Panc1 (cell line): ENCODE measurements at regions not wholly inside any gene's neighbourhood (a gene's known extent, or its start where the extent isn't known, plus 50 kb on each side); places are given as distances from the start of the nearest gene placed in this dataset.

ENCODE experiments used
- ATAC-seq: fragments of 200-7000 bp; cut with Tn5 transposase; 2 replicates; pipeline ENCODE4 v1.9.1; 2020; ENCODE audit warnings: mild to moderate bottlenecking, moderate library complexity
- BruUV-seq: library from RNA; stranded (reverse); fragments of 400-500 nt; replicated peaks from 2 replicates; lab custom pipeline; 2021; lab: Mats Ljungman, UMichigan
- CTCF ChIA-PET: fragments of 300-600 bp; sonication (Branson Sonifier 250); formaldehyde crosslinking; loops from one replicate; lab custom pipeline; 2022; ENCODE audit warnings: antibody characterized with exemption; lab: Charles Lee
- POLR2A ChIA-PET: fragments of 300-600 bp; sonication (Branson Sonifier 250); formaldehyde crosslinking; loops from one replicate; lab custom pipeline; 2022; ENCODE audit warnings: antibody characterized with exemption; lab: Charles Lee
- DNase-seq: peaks from one replicate; pipeline ENCODE4 v3.0.0-alpha.2; 2010; ENCODE audit warnings: low read depth, low spot score
- H3K27ac ChIP-seq: 2 replicates; pipeline ENCODE4 v1.5.1; 2011; ENCODE audit warnings: mild to moderate bottlenecking, low read length, inconsistent platforms
- H3K27me3 ChIP-seq: fragments of 200-500 bp; sonication (Bioruptor generic); 2 replicates; pipeline ENCODE4 v1.6.0; 2014; ENCODE audit warnings: low read length, inconsistent platforms; ENCODE audit not compliant: control insufficient read depth, insufficient read depth
- H3K36me3 ChIP-seq: fragments of 200-500 bp; sonication (Bioruptor generic); 2 replicates; pipeline ENCODE4 v1.5.1; 2014; ENCODE audit warnings: inconsistent platforms, mild to moderate bottlenecking, low read length, moderate library complexity; ENCODE audit not compliant: control insufficient read depth, insufficient read depth
- H3K4me1 ChIP-seq: 2 replicates; pipeline ENCODE4 v1.5.1; 2011; ENCODE audit warnings: inconsistent platforms, mild to moderate bottlenecking, low read length, moderate library complexity; ENCODE audit not compliant: control insufficient read depth, insufficient read depth
- H3K4me3 ChIP-seq, 2 experiments: 2 replicates each; pipeline ENCODE4 v1.5.1; 2011 to 2012; ENCODE audit warnings: low read depth in 2 of 2, low read length in 2 of 2, mild to moderate bottlenecking in 2 of 2, inconsistent platforms in 1 of 2, moderate library complexity in 1 of 2
- H3K9me3 ChIP-seq: fragments of 200-500 bp; sonication (Bioruptor generic); 2 replicates; pipeline ENCODE4 v1.5.1; 2014; ENCODE audit warnings: low read depth, mild to moderate bottlenecking, inconsistent platforms, low read length, moderate library complexity; ENCODE audit not compliant: control insufficient read depth, insufficient read depth
- POLR2AphosphoS5 ChIP-seq: IDR thresholded peaks from 2 replicates; pipeline ENCODE4 v1.6.1; 2012; ENCODE audit warnings: mild to moderate bottlenecking, low read depth, low read length, moderate library complexity
- SIN3A ChIP-seq: IDR thresholded peaks from 2 replicates; pipeline ENCODE4 v1.6.1; 2012; ENCODE audit warnings: low read depth, mild to moderate bottlenecking, low read length, moderate library complexity, borderline replicate concordance; ENCODE audit not compliant: insufficient read depth
- TCF7L2 ChIP-seq: IDR thresholded peaks from 2 replicates; pipeline ENCODE4 v1.6.1; 2011; ENCODE audit warnings: mild to moderate bottlenecking, low read depth, low read length, inconsistent platforms
- in situ Hi-C: cut with HindIII; loops from 2 replicates; pipeline ENCODE4 v1.10.0; 2016; ENCODE audit warnings: low sequenced_read_pairs, low pct_unique_long_range_greater_than_20kb
- intact Hi-C: fragments of 100-400 bp; cut with micrococcal nuclease; formaldehyde crosslinking; loops from one replicate; pipeline ENCODE4 v1.10.0; 2022; ENCODE audit not compliant: unreplicated experiment
- TF ChIP-seq, protein P1 (sequence below), 2 experiments: IDR thresholded peaks; 2 replicates each; pipeline ENCODE4 v1.6.1; 2011 to 2012; ENCODE audit warnings: low read depth in 2 of 2, control low read depth in 1 of 2, low read length in 1 of 2, mild to moderate bottlenecking in 1 of 2, moderate library complexity in 1 of 2; ENCODE audit not compliant: insufficient read depth in 1 of 2
- TF ChIP-seq, protein P2 (sequence below): fragments of 450-650 bp; IDR thresholded peaks from 2 replicates; pipeline ENCODE4 v1.5.1; 2017; ENCODE audit warnings: mild to moderate bottlenecking

DNA sequence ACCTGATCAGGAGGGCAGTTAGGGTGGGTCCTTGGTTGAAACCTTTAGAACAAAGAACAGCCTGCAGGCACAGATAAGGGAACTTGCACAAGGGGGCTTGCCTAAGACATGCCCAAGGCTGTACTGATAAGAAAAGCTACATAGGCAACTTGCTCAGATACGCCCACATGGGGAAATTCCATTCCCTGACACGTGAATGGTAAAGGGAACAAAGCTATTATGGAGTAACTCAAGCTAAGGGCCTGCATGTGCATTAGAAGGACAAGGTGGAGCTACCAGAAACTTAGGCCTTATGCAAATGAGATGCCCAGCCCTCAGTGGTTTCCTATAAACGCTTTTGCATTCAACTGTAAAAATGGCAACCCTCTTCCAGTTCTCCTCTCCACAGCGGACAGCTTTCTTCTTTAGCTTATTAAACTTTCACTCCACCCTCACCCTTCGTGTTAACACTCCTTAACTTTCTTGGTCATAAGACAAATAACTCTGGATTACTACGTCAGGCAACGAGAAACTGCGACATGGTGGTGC is 1192.1 kb upstream of the CELF2 start:
- no TSS peak for BruUV-seq
- H3K4me3 ChIP-seq: no peak overlapping the region
- intact Hi-C loops: no loop called here
- H3K36me3 ChIP-seq: no peaks in the 10 kb centered on the region
- DNase-seq: no peak
- ChIA-PET POLR2A (no interaction called here), CTCF (no interaction called here)
- H3K9me3 ChIP-seq: no peaks in the 10 kb centered on the region
- TF ChIP-seq TCF7L2 (no peak), POLR2AphosphoS5 (no peak), SIN3A (no peak)
- TF ChIP-seq, protein P1, sequence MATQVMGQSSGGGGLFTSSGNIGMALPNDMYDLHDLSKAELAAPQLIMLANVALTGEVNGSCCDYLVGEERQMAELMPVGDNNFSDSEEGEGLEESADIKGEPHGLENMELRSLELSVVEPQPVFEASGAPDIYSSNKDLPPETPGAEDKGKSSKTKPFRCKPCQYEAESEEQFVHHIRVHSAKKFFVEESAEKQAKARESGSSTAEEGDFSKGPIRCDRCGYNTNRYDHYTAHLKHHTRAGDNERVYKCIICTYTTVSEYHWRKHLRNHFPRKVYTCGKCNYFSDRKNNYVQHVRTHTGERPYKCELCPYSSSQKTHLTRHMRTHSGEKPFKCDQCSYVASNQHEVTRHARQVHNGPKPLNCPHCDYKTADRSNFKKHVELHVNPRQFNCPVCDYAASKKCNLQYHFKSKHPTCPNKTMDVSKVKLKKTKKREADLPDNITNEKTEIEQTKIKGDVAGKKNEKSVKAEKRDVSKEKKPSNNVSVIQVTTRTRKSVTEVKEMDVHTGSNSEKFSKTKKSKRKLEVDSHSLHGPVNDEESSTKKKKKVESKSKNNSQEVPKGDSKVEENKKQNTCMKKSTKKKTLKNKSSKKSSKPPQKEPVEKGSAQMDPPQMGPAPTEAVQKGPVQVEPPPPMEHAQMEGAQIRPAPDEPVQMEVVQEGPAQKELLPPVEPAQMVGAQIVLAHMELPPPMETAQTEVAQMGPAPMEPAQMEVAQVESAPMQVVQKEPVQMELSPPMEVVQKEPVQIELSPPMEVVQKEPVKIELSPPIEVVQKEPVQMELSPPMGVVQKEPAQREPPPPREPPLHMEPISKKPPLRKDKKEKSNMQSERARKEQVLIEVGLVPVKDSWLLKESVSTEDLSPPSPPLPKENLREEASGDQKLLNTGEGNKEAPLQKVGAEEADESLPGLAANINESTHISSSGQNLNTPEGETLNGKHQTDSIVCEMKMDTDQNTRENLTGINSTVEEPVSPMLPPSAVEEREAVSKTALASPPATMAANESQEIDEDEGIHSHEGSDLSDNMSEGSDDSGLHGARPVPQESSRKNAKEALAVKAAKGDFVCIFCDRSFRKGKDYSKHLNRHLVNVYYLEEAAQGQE (IDR thresholded peaks at IDR 0.05; ENCODE audit: insufficient read depth in 1 of 2, low read depth in 2 of 2, low read length in 1 of 2): no peak
- TF ChIP-seq, protein P2, sequence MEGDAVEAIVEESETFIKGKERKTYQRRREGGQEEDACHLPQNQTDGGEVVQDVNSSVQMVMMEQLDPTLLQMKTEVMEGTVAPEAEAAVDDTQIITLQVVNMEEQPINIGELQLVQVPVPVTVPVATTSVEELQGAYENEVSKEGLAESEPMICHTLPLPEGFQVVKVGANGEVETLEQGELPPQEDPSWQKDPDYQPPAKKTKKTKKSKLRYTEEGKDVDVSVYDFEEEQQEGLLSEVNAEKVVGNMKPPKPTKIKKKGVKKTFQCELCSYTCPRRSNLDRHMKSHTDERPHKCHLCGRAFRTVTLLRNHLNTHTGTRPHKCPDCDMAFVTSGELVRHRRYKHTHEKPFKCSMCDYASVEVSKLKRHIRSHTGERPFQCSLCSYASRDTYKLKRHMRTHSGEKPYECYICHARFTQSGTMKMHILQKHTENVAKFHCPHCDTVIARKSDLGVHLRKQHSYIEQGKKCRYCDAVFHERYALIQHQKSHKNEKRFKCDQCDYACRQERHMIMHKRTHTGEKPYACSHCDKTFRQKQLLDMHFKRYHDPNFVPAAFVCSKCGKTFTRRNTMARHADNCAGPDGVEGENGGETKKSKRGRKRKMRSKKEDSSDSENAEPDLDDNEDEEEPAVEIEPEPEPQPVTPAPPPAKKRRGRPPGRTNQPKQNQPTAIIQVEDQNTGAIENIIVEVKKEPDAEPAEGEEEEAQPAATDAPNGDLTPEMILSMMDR: no peak
- no peaks in the 10 kb centered on the region for H3K27me3 ChIP-seq
- no peak overlapping the region for H3K27ac ChIP-seq
- ATAC-seq: no peak
- in situ Hi-C loops: no loop called here
- H3K4me1 ChIP-seq: no peaks in the 10 kb centered on the region

DNA sequence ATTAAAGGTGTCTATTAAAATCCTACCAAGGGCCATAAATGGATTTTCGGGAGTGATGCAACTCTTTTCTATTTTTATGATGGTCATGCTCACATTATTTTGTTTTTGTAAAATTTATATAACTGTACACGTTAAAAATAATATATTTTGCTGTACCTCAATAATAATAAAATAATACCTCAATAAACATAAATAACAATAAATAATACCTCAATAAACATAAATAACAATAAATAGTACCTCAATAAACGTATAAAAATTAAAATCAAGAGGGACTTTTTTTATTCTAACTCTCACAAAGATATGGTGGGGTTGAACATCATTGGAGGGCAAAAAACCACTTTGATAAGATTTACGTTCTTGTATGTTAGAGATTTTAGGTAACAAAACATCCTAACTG is 1189.6 kb upstream of the CELF2 start:
- no peak overlapping the region for H3K27ac ChIP-seq
- ChIA-PET CTCF (no interaction called here), POLR2A (no interaction called here)
- no peaks in the 10 kb centered on the region for H3K4me1 ChIP-seq
- H3K4me3 ChIP-seq: no peak overlapping the region
- H3K36me3 ChIP-seq: no peaks in the 10 kb centered on the region
- no peak for ATAC-seq
- DNase-seq: no peak
- no TSS peak for BruUV-seq
- in situ Hi-C loops: no loop called here
- H3K27me3 ChIP-seq: no peaks in the 10 kb centered on the region
- TF ChIP-seq, protein P2: no peak
- TF ChIP-seq, protein P1 (IDR thresholded peaks at IDR 0.05; ENCODE audit: insufficient read depth in 1 of 2, low read depth in 2 of 2, low read length in 1 of 2): no peak
- TF ChIP-seq TCF7L2 (no peak), SIN3A (no peak), POLR2AphosphoS5 (no peak)
- no peaks in the 10 kb centered on the region for H3K9me3 ChIP-seq
- intact Hi-C loops: no loop called here
